Hepatocyte (in vitro differentiated cells): ENCODE measurements at regions not wholly inside any gene's neighbourhood (a gene's known extent, or its start where the extent isn't known, plus 50 kb on each side); places are given as distances from the start of the nearest gene placed in this dataset.

Source experiments
- EZH2 ChIP-seq: fragments of 200-600 bp; sonication (generic); IDR thresholded peaks from 2 replicates; pipeline ENCODE4 v1.6.1; 2016; ENCODE audit warnings: antibody characterized with exemption, mild to moderate bottlenecking, borderline replicate concordance
- EZH2phosphoT487 ChIP-seq: fragments of 200-600 bp; sonication (generic); IDR thresholded peaks from one replicate; pipeline ENCODE4 v1.6.1; 2018; ENCODE audit warnings: antibody characterized with exemption, mild to moderate bottlenecking, low read depth, moderate library complexity; ENCODE audit not compliant: unreplicated experiment, severe bottlenecking
- TF ChIP-seq, protein P1 (sequence below): fragments of 200-600 bp; sonication (generic); IDR thresholded peaks from 2 replicates; pipeline ENCODE4 v1.5.1; 2016; ENCODE audit warnings: antibody characterized with exemption, mild to moderate bottlenecking; ENCODE audit not compliant: poor library complexity

DNA sequence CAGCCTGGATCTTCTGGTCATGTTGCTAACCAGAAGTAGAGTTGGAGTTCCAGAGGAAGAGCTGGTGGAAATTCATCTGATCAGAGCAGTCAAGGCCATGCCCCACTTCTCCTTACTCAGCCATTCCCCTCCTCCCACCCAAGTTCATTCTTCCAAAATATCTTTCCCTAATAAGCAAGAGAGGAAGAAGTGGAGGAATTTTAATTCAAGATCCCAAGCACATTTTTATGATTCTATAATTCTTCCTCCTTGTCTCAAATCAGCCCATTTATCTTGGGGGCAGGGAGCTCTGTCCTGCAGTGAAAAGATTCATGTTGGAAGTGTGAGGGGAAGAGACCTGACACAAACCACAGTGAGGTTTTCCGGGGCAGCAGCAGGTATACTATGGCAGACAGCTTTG is 85.0 kb upstream of the GALNT15 start:
- no peak for TF ChIP-seq EZH2
- TF ChIP-seq, protein P1, sequence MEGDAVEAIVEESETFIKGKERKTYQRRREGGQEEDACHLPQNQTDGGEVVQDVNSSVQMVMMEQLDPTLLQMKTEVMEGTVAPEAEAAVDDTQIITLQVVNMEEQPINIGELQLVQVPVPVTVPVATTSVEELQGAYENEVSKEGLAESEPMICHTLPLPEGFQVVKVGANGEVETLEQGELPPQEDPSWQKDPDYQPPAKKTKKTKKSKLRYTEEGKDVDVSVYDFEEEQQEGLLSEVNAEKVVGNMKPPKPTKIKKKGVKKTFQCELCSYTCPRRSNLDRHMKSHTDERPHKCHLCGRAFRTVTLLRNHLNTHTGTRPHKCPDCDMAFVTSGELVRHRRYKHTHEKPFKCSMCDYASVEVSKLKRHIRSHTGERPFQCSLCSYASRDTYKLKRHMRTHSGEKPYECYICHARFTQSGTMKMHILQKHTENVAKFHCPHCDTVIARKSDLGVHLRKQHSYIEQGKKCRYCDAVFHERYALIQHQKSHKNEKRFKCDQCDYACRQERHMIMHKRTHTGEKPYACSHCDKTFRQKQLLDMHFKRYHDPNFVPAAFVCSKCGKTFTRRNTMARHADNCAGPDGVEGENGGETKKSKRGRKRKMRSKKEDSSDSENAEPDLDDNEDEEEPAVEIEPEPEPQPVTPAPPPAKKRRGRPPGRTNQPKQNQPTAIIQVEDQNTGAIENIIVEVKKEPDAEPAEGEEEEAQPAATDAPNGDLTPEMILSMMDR, result no peak
- TF ChIP-seq EZH2phosphoT487, result no peak
